GM10266 (cell line): ENCODE measurements at regions not wholly inside any gene's neighbourhood (a gene's known extent, or its start where the extent isn't known, plus 50 kb on each side); places are given as distances from the start of the nearest gene placed in this dataset.

Source experiments
- DNase-seq: peaks from one replicate; pipeline ENCODE4 v3.0.0; 2012; ENCODE audit errors: extremely low spot score
- CTCF ChIP-seq: IDR thresholded peaks from 2 replicates; pipeline ENCODE4 v1.5.1; 2012; ENCODE audit warnings: mild to moderate bottlenecking, low read depth; ENCODE audit not compliant: control insufficient read depth, insufficient read depth; ENCODE audit errors: missing control alignments

- TF ChIP-seq CTCF, result no peak
- no peak for DNase-seq
Measured at GRCh38 chr11:115769891-115770290, 265.7 kb upstream of the CADM1 start.

- DNase-seq, result no peak
- TF ChIP-seq CTCF, result no peak
Measured at GRCh38 chr11:115767883-115768282, 263.7 kb upstream of the CADM1 start.

GRCh38 chr11:115767047-115767802 lies 263.0 kb upstream of the CADM1 start:
- TF ChIP-seq CTCF, result no peak
- no peak for DNase-seq

GRCh38 chr11:115766561-115766960 lies 262.3 kb upstream of the CADM1 start:
- no peak for TF ChIP-seq CTCF
- no peak for DNase-seq

GRCh38 chr11:115765803-115766239 lies 261.6 kb upstream of the CADM1 start:
- TF ChIP-seq CTCF, result no peak
- no peak for DNase-seq

- TF ChIP-seq CTCF, result no peak
Measured at GRCh38 chr11:115764176-115764575, 260.0 kb upstream of the CADM1 start.

GRCh38 chr11:115761817-115762216 lies 257.6 kb upstream of the CADM1 start:
- TF ChIP-seq CTCF, result no peak
- DNase-seq, result no peak

More at GRCh38 chr11:115764176-115764575, 260.0 kb upstream of the CADM1 start:
- no peak for DNase-seq
